IMR-90 (cell line): ENCODE measurements at regions not wholly inside any gene's neighbourhood (a gene's known extent, or its start where the extent isn't known, plus 50 kb on each side); places are given as distances from the start of the nearest gene placed in this dataset.

ENCODE experiments used
- ATAC-seq: fragments of 200-7000 bp; cut with Tn5 transposase; 2 replicates; pipeline ENCODE4 v1.9.1; 2020; ENCODE audit warnings: low read depth, mild to moderate bottlenecking, moderate library complexity
- BruUV-seq: library from RNA; stranded (reverse); fragments of 400-500 nt; replicated peaks from 2 replicates; lab custom pipeline; 2021; lab: Mats Ljungman, UMichigan
- CTCF ChIA-PET: fragments of 300-600 bp; formaldehyde crosslinking; extraction: SDS; loops from one replicate; lab custom pipeline; 2021; ENCODE audit warnings: antibody characterized with exemption; lab: Yijun Ruan, JAX
- POLR2A ChIA-PET: fragments of 300-600 bp; sonication (Branson Sonifier 250); formaldehyde crosslinking; loops from one replicate; lab custom pipeline; 2022; ENCODE audit warnings: antibody characterized with exemption; ENCODE audit not compliant: unreplicated experiment; lab: Charles Lee
- DNase-seq: peaks from one replicate; pipeline ENCODE4 v3.0.0; 2013
- H2AFZ ChIP-seq: replicated peaks from 2 replicates; pipeline ENCODE3; 2013; ENCODE audit warnings: low read length, mild to moderate bottlenecking; ENCODE audit not compliant: poor library complexity
- H2AK5ac ChIP-seq: 2 replicates; pipeline ENCODE4 v1.6.1; 2013; ENCODE audit warnings: low read depth, low read length, inconsistent platforms
- H2AK9ac ChIP-seq: replicated peaks from 2 replicates; pipeline ENCODE3; 2013; ENCODE audit warnings: mild to moderate bottlenecking, low read depth, low read length, moderate library complexity; ENCODE audit not compliant: poor library complexity
- H2BK120ac ChIP-seq: 2 replicates; pipeline ENCODE4 v1.6.1; 2013; ENCODE audit warnings: low read depth, low read length, inconsistent platforms
- H2BK15ac ChIP-seq: 3 replicates; pipeline ENCODE4 v1.6.1; 2013; ENCODE audit warnings: low read depth, low read length, inconsistent platforms
- H2BK20ac ChIP-seq: 2 replicates; pipeline ENCODE4 v1.6.1; 2013; ENCODE audit warnings: low read depth, mild to moderate bottlenecking, inconsistent platforms, low read length, moderate library complexity
- H2BK5ac ChIP-seq: 2 replicates; pipeline ENCODE4 v1.6.1; 2013; ENCODE audit warnings: mild to moderate bottlenecking, low read depth, low read length, inconsistent platforms; ENCODE audit not compliant: poor library complexity, severe bottlenecking
- H3K14ac ChIP-seq: replicated peaks from 2 replicates; pipeline ENCODE4 v1.6.1; 2013; ENCODE audit warnings: low read depth, low read length, inconsistent platforms
- H3K18ac ChIP-seq: 2 replicates; pipeline ENCODE4 v1.6.1; 2013; ENCODE audit warnings: low read depth, low read length, control low read depth
- H3K23ac ChIP-seq: 2 replicates; pipeline ENCODE4 v1.6.1; 2013; ENCODE audit warnings: low read depth, low read length, inconsistent platforms
- H3K27ac ChIP-seq: 2 replicates; pipeline ENCODE4 v1.5.1; 2013; ENCODE audit warnings: mild to moderate bottlenecking, control low read depth, low read length; ENCODE audit not compliant: insufficient read depth
- H3K27me3 ChIP-seq: 2 replicates; pipeline ENCODE4 v1.6.1; 2013; ENCODE audit warnings: low read length; ENCODE audit not compliant: control insufficient read depth, insufficient read depth
- H3K36me3 ChIP-seq: 2 replicates; pipeline ENCODE4 v1.6.1; 2013; ENCODE audit warnings: low read length, mixed read lengths; ENCODE audit not compliant: control insufficient read depth, insufficient read depth
- H3K4ac ChIP-seq: 2 replicates; pipeline ENCODE4 v1.6.1; 2013; ENCODE audit warnings: low read depth, low read length, inconsistent platforms
- H3K4me1 ChIP-seq: 2 replicates; pipeline ENCODE4 v1.6.1; 2013; ENCODE audit warnings: low read length, mixed read lengths; ENCODE audit not compliant: control insufficient read depth, insufficient read depth
- H3K4me2 ChIP-seq: 2 replicates; pipeline ENCODE4 v1.6.1; 2013; ENCODE audit warnings: low read depth, mild to moderate bottlenecking, control low read depth, low read length, moderate library complexity
- H3K4me3 ChIP-seq: 2 replicates; pipeline ENCODE4 v1.5.1; 2013; ENCODE audit warnings: low read depth, mild to moderate bottlenecking, control low read depth, low read length, moderate library complexity; ENCODE audit not compliant: insufficient read depth
- H3K56ac ChIP-seq: 2 replicates; pipeline ENCODE4 v1.6.1; 2013; ENCODE audit warnings: low read length, inconsistent platforms; ENCODE audit not compliant: insufficient read depth; ENCODE audit errors: extremely low read depth
- H3K79me1 ChIP-seq, 2 experiments: 2 replicates each; pipeline ENCODE4 v1.6.1; 2013; ENCODE audit warnings: low read length in 2 of 2, inconsistent platforms in 1 of 2, low read depth in 1 of 2
- H3K9ac ChIP-seq: 2 replicates; pipeline ENCODE4 v1.6.1; 2013; ENCODE audit warnings: low read depth, low read length, control low read depth
- H3K9me1 ChIP-seq: 2 replicates; pipeline ENCODE4 v1.6.1; 2013; ENCODE audit warnings: low read length, inconsistent platforms; ENCODE audit not compliant: insufficient read depth
- H3K9me3 ChIP-seq: 2 replicates; pipeline ENCODE4 v1.6.1; 2013; ENCODE audit warnings: low read length; ENCODE audit not compliant: control insufficient read depth, insufficient read depth
- H4K20me1 ChIP-seq: 2 replicates; pipeline ENCODE4 v1.6.1; 2013; ENCODE audit warnings: low read length, inconsistent platforms; ENCODE audit not compliant: insufficient read depth
- H4K5ac ChIP-seq: 2 replicates; pipeline ENCODE4 v1.6.1; 2013; ENCODE audit warnings: mild to moderate bottlenecking, low read depth, low read length, control low read depth
- H4K8ac ChIP-seq, 2 experiments: 2 replicates each; pipeline ENCODE4 v1.6.1; 2013; ENCODE audit warnings: low read depth in 2 of 2, low read length in 2 of 2, control low read depth in 1 of 2, inconsistent platforms in 1 of 2
- H4K91ac ChIP-seq: 2 replicates; pipeline ENCODE4 v1.6.1; 2013; ENCODE audit warnings: low read depth, low read length, inconsistent platforms; ENCODE audit not compliant: insufficient read depth
- BHLHE40 ChIP-seq: fragments of 150-350 bp; IDR thresholded peaks from 2 replicates; pipeline ENCODE4 v1.6.1; 2016; ENCODE audit warnings: mild to moderate bottlenecking, low read depth, low read length
- CEBPB ChIP-seq: IDR thresholded peaks from 2 replicates; pipeline ENCODE4 v1.6.1; 2012; ENCODE audit warnings: low read depth, low read length, improper control_type of control experiment
- CHD1 ChIP-seq: IDR thresholded peaks from 2 replicates; pipeline ENCODE4 v1.6.1; 2012; ENCODE audit warnings: low read depth, low read length, improper control_type of control experiment
- FOS ChIP-seq: fragments of 150-350 bp; IDR thresholded peaks from 2 replicates; pipeline ENCODE4 v1.6.1; 2016; ENCODE audit warnings: low read depth, low read length
- MAFK ChIP-seq: IDR thresholded peaks from 2 replicates; pipeline ENCODE4 v1.6.1; 2012; ENCODE audit warnings: low read depth, low read length, improper control_type of control experiment
- MAZ ChIP-seq: IDR thresholded peaks from 2 replicates; pipeline ENCODE4 v1.6.1; 2012; ENCODE audit warnings: low read depth, mild to moderate bottlenecking, low read length, improper control_type of control experiment, moderate library complexity, borderline replicate concordance
- MXI1 ChIP-seq: IDR thresholded peaks from 2 replicates; pipeline ENCODE4 v1.6.1; 2012; ENCODE audit warnings: low read depth, mild to moderate bottlenecking, low read length, moderate library complexity, borderline replicate concordance
- NFE2L2 ChIP-seq: fragments of 150-350 bp; IDR thresholded peaks from 2 replicates; pipeline ENCODE4 v1.6.1; 2016; ENCODE audit warnings: low read depth, mild to moderate bottlenecking, low read length
- POLR2A ChIP-seq: IDR thresholded peaks from 2 replicates; pipeline ENCODE4 v1.6.1; 2012; ENCODE audit warnings: mild to moderate bottlenecking, low read depth, low read length
- RAD21 ChIP-seq: IDR thresholded peaks from 2 replicates; pipeline ENCODE4 v1.6.1; 2012; ENCODE audit warnings: low read length, improper control_type of control experiment
- RCOR1 ChIP-seq: IDR thresholded peaks from 2 replicates; pipeline ENCODE4 v1.6.1; 2012; ENCODE audit warnings: mild to moderate bottlenecking, low read length, improper control_type of control experiment; ENCODE audit not compliant: insufficient replicate concordance
- RFX5 ChIP-seq: IDR thresholded peaks from 2 replicates; pipeline ENCODE4 v1.8.0; 2012; ENCODE audit warnings: low read depth, mild to moderate bottlenecking, low read length, moderate library complexity
- SMC3 ChIP-seq: fragments of 150-350 bp; IDR thresholded peaks from 2 replicates; pipeline ENCODE4 v1.6.1; 2016; ENCODE audit warnings: low read depth, mild to moderate bottlenecking, antibody characterized with exemption, low read length, moderate library complexity
- WGBS, 2 experiments: methylation state at CpG; one replicate each; pipeline versions ENCODE4 v1.1.5 to v1.1.7; 2013; ENCODE audit warnings: missing lambda C conversion rate in 2 of 2; ENCODE audit not compliant: insufficient read length in 1 of 2; ENCODE audit errors: extremely low coverage in 2 of 2; 5-methylcytosine and 5-hydroxymethylcytosine counted together
- dilution Hi-C: fragments of 300-500 bp; cut with HindIII; formaldehyde crosslinking; loops from one replicate; pipeline ENCODE4 v1.14.3; 2018; ENCODE audit warnings: low sequenced_read_pairs; ENCODE audit not compliant: unreplicated experiment
- in situ Hi-C: fragments of 300-500 bp; cut with MboI; formaldehyde crosslinking; loops from 3 replicates; pipeline ENCODE4 v1.14.3; 2019; ENCODE audit warnings: low sequenced_read_pairs, inconsistent platforms, mixed read lengths
- intact Hi-C: fragments of 100-400 bp; cut with micrococcal nuclease; formaldehyde crosslinking; loops from 2 replicates; pipeline ENCODE4 v1.10.0; 2022
- TF ChIP-seq, protein P1 (sequence below): fragments of 150-350 bp; IDR thresholded peaks from 2 replicates; pipeline ENCODE4 v1.6.1; 2016; ENCODE audit warnings: low read depth, mild to moderate bottlenecking, low read length, moderate library complexity, borderline replicate concordance
- TF ChIP-seq, protein P2 (sequence below): fragments of 150-350 bp; IDR thresholded peaks from 2 replicates; pipeline ENCODE4 v1.6.1; 2017; ENCODE audit warnings: mild to moderate bottlenecking, antibody characterized with exemption, low read length, low read depth
- TF ChIP-seq, protein P3 (sequence below): conservative IDR thresholded peaks from 2 replicates; pipeline ENCODE4 v1.5.1; 2012; ENCODE audit warnings: mild to moderate bottlenecking, low read depth, low read length, improper control_type of control experiment

DNA sequence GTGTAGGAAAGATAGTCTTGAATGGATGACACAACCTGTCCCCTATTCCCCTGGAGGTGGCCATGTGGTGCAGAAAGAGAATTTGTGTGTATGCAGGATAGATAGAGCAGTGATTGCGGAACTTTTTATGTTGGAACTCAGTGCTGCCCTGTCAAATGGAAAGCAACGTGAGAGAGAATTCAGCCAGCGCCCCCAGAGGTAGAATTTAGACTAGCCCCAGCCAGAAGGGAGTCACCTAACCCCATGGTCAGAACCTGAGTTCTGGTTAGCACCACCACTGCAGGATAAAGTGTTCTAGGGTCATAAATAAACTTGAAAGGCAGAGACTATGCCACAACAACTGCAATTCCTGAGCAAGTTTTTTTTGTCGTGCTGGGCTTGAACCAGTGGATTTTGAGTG, 152.9 kb upstream of the GRIA4 start:
- dilution Hi-C loops, result no loop called here
- H3K9me3 ChIP-seq, result no peaks in the 10 kb centered on the region
- in situ Hi-C loops, result no loop called here
- H3K9ac ChIP-seq, result no peak overlapping the region
- no peak overlapping the region for H2BK15ac ChIP-seq
- ChIA-PET CTCF (no interaction called here), POLR2A (no interaction called here)
- no peak overlapping the region for H4K8ac ChIP-seq
- H3K79me1 ChIP-seq, result no peaks in the 10 kb centered on the region
- 100% methylated on average over 1 of the region's 4 CpGs; no CpG with 5 or more reads in 1 of the 2 experiments for whole genome bisulfite sequencing, 2 experiments
- H3K27ac ChIP-seq, result no peak overlapping the region
- TF ChIP-seq CEBPB (no peak), MXI1 (no peak), CHD1 (no peak), BHLHE40 (no peak), RFX5 (no peak), SMC3 (no peak), FOS (no peak), RAD21 (no peak), NFE2L2 (no peak), MAFK (no peak), POLR2A (no peak), MAZ (no peak), RCOR1 (no peak)
- TF ChIP-seq, protein P1, sequence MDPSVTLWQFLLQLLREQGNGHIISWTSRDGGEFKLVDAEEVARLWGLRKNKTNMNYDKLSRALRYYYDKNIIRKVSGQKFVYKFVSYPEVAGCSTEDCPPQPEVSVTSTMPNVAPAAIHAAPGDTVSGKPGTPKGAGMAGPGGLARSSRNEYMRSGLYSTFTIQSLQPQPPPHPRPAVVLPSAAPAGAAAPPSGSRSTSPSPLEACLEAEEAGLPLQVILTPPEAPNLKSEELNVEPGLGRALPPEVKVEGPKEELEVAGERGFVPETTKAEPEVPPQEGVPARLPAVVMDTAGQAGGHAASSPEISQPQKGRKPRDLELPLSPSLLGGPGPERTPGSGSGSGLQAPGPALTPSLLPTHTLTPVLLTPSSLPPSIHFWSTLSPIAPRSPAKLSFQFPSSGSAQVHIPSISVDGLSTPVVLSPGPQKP, result no peak
- TF ChIP-seq, protein P2, sequence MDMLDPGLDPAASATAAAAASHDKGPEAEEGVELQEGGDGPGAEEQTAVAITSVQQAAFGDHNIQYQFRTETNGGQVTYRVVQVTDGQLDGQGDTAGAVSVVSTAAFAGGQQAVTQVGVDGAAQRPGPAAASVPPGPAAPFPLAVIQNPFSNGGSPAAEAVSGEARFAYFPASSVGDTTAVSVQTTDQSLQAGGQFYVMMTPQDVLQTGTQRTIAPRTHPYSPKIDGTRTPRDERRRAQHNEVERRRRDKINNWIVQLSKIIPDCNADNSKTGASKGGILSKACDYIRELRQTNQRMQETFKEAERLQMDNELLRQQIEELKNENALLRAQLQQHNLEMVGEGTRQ, result no peak
- TF ChIP-seq, protein P3, sequence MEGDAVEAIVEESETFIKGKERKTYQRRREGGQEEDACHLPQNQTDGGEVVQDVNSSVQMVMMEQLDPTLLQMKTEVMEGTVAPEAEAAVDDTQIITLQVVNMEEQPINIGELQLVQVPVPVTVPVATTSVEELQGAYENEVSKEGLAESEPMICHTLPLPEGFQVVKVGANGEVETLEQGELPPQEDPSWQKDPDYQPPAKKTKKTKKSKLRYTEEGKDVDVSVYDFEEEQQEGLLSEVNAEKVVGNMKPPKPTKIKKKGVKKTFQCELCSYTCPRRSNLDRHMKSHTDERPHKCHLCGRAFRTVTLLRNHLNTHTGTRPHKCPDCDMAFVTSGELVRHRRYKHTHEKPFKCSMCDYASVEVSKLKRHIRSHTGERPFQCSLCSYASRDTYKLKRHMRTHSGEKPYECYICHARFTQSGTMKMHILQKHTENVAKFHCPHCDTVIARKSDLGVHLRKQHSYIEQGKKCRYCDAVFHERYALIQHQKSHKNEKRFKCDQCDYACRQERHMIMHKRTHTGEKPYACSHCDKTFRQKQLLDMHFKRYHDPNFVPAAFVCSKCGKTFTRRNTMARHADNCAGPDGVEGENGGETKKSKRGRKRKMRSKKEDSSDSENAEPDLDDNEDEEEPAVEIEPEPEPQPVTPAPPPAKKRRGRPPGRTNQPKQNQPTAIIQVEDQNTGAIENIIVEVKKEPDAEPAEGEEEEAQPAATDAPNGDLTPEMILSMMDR, result no peak
- no peaks in the 10 kb centered on the region for H3K9me1 ChIP-seq
- H3K27me3 ChIP-seq, result no peaks in the 10 kb centered on the region
- H3K36me3 ChIP-seq, result no peaks in the 10 kb centered on the region
- no peak overlapping the region for H2AFZ ChIP-seq
- no peak overlapping the region for H3K14ac ChIP-seq
- no peak overlapping the region for H3K4me2 ChIP-seq
- BruUV-seq, result no TSS peak
- no peak overlapping the region for H2BK120ac ChIP-seq
- intact Hi-C loops, result no loop called here
- no peaks in the 10 kb centered on the region for H4K20me1 ChIP-seq
- no peaks in the 10 kb centered on the region for H3K4me1 ChIP-seq
- H3K4ac ChIP-seq, result no peak overlapping the region
- no peak for DNase-seq
- no peak overlapping the region for H3K18ac ChIP-seq
- no peak overlapping the region for H4K5ac ChIP-seq
- no peak overlapping the region for H2AK5ac ChIP-seq
- no peak overlapping the region for H2BK5ac ChIP-seq
- H3K56ac ChIP-seq, result no peak overlapping the region
- no peak for ATAC-seq
- H4K91ac ChIP-seq, result no peak overlapping the region
- no peak overlapping the region for H2AK9ac ChIP-seq
- no peak overlapping the region for H3K4me3 ChIP-seq
- H2BK20ac ChIP-seq, result no peak overlapping the region
- no peak overlapping the region for H3K23ac ChIP-seq
